ENCODE measurements at regions not wholly inside any gene's neighbourhood (a gene's known extent, or its start where the extent isn't known, plus 50 kb on each side); places are given as distances from the start of the nearest gene placed in this dataset.
A peak's percentile ranks its signal among the peaks of the same experiment; 100 is the strongest.

DNA sequence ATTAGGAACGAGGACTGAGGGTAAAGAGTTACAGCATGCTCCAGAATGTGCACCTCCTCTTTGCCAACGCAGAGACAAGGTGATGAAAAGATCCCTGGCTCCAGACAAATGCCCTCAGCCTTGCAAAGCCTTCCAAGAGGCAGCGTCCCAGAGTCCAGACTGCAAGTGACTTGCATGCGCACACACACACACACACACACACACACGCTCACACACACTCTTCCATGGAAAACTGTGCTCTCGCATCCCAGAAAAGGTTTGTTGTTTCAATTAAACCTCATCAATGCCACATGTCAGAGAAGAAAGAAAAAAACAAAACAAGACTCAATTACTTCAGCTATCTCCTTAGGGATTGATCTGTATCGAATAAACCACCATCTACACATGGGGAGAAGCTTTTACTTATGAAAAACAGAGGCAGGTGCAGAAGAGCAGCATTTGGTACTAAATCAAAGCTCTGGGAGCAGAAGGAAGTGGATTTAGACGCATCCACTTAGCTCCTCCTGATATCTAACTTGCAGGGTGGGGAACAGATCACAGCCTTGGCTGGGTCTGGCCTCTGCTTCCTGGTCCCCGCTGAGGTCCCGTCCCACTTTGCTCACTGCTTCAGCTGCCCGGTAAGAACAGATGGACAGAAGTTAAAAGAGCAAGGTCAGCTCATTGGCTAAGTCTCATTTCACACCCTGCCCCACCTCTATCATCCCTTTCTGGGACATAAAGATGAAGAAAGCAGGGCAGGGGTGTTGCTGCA is 249.8 kb upstream of the BLID start:
- Histone ChIP-seq H3K9me3 (ENCODE audit: control insufficient read depth, insufficient read depth, low read length) (no peaks in the 10 kb centered on the region), H3K9me1 (ENCODE audit: insufficient read depth, low read length) (0 out of 2 replicates have a peak, but pooled peaks cover 3% of the 10 kb centered on the region), H4K91ac (ENCODE audit: insufficient read depth, low read depth, low read length) (peak overlapping the region; percentile 50), H2AFZ (replicated peaks; ENCODE audit: low read length, poor library complexity) (peak overlapping the region; percentile 79), H3K4me1 (ENCODE audit: control insufficient read depth, insufficient read depth, low read length) (no peaks in the 10 kb centered on the region), H3K18ac (ENCODE audit: low read depth, low read length) (peak overlapping the region; percentile 74), H3K9ac (ENCODE audit: low read depth, low read length) (peak overlapping the region; percentile 93), H2AK9ac (replicated peaks; ENCODE audit: low read depth, low read length, poor library complexity) (no peak overlapping the region), H3K56ac (ENCODE audit: extremely low read depth, insufficient read depth, low read length) (no peak overlapping the region), H2BK120ac (ENCODE audit: low read depth, low read length) (peak overlapping the region; percentile 38; the same call in 1 of the 2 replicates), H4K5ac (ENCODE audit: low read depth, low read length) (peak overlapping the region; percentile 40; the same call in 1 of the 2 replicates), H3K4me2 (ENCODE audit: low read depth, low read length) (peak overlapping the region; percentile 59), H3K27ac (ENCODE audit: insufficient read depth, low read length) (peak overlapping the region; percentile 85), H3K36me3 (ENCODE audit: control insufficient read depth, insufficient read depth, low read length) (peaks cover 4% of the 10 kb centered on the region; the same call in 1 of the 2 replicates), H3K79me1 (ENCODE audit: low read depth in 1 of 2, low read length in 2 of 2) (no peaks in the 10 kb centered on the region; a peak in 1 of 4 replicates), H4K20me1 (ENCODE audit: insufficient read depth, low read length) (no peaks in the 10 kb centered on the region), H3K4me3 (ENCODE audit: insufficient read depth, low read depth, low read length) (peak overlapping the region; percentile 37), H2AK5ac (ENCODE audit: low read depth, low read length) (no peak overlapping the region), H3K14ac (replicated peaks; ENCODE audit: low read depth, low read length) (0 out of 2 replicates have a peak overlapping the region, but pooled peaks have one; percentile 10), H4K8ac (ENCODE audit: low read depth in 2 of 2, low read length in 2 of 2) (peak overlapping the region; percentile 20 to 29; a peak in 2 of 4 replicates), H3K27me3 (ENCODE audit: control insufficient read depth, insufficient read depth, low read length) (no peaks in the 10 kb centered on the region), H2BK5ac (ENCODE audit: low read depth, low read length, poor library complexity, severe bottlenecking) (no peak overlapping the region), H3K23ac (ENCODE audit: low read depth, low read length) (peak overlapping the region; percentile 60; the same call in 1 of the 2 replicates), H2BK20ac (ENCODE audit: low read depth, low read length) (0 out of 2 replicates have a peak overlapping the region, but pooled peaks have one; percentile 6), H3K4ac (ENCODE audit: low read depth, low read length) (peak overlapping the region; percentile 12), H2BK15ac (ENCODE audit: low read depth, low read length) (peak overlapping the region; percentile 54; the same call in 2 of the 3 replicates)
- peak; percentile 52 for ATAC-seq (ENCODE audit: low read depth)
- dilution Hi-C loops (cut with HindIII; ENCODE audit: low sequenced_read_pairs, unreplicated experiment), result no loop called here
- ChIA-PET POLR2A (ENCODE audit: unreplicated experiment) (no interaction called here), CTCF (no interaction called here)
- no TSS peak for BruUV-seq (replicated peaks)
- intact Hi-C loops (cut with micrococcal nuclease), result loop anchor here (2.0 to 5.0 kb wide), 3 partner anchors 122 to 248 kb away; partner anchors contain the start of gene BLID
- WGBS, 2 experiments (ENCODE audit: extremely low coverage in 2 of 2, insufficient read length in 1 of 2), result 10% methylated on average over 2 of the region's 11 CpGs; no CpG with 5 or more reads in 1 of the 2 experiments
- TF ChIP-seq POLR2A (IDR thresholded peaks at IDR 0.05; ENCODE audit: low read depth, low read length) (no peak), MAFK (IDR thresholded peaks at IDR 0.05; ENCODE audit: low read depth, low read length) (peak; percentile 35)
- in situ Hi-C loops (cut with MboI; ENCODE audit: low sequenced_read_pairs), result no loop called here
- no peak for DNase-seq
